ENCODE measurements at regions not wholly inside any gene's neighbourhood (a gene's known extent, or its start where the extent isn't known, plus 50 kb on each side); places are given as distances from the start of the nearest gene placed in this dataset.

DNA sequence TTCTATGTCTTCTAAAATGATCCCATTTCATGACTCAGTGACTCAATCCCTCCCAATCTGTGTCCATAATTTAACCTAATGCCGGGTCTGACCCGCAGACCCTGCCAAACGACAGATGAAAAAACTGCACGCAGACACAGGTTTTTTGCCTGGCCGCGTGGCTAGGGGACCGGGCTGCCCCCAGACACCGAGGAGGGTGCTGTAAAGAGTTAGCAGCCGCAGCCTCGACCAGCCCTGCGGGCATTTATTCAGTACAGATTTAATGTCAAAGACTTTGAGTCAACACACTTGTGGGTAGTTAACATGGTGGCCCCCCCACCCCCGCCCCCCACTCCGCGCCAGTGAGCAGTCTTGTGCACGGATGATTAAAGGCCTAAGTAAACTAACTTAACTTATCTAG, 1324.7 kb downstream of the GATA3 start:
- no peak for TF ChIP-seq POLR2A (IDR thresholded peaks at IDR 0.05; ENCODE audit: low read length)
- TF ChIP-seq GATA1 (IDR thresholded peaks at IDR 0.05; ENCODE audit: low read depth, low read length) = no peak
